Vagina (tissue), 2 donors: ENCODE measurements at regions not wholly inside any gene's neighbourhood (a gene's known extent, or its start where the extent isn't known, plus 50 kb on each side); places are given as distances from the start of the nearest gene placed in this dataset.

ENCODE experiments used
- CTCF ChIP-seq, 3 experiments: fragments of 450-650 bp in 2 of 3; fragments of 200-600 bp in 1 of 3; sonication (generic) in 1 of 3; IDR thresholded peaks; one replicate each; pipeline ENCODE4 v1.5.1; 2017 to 2019; ENCODE audit warnings: antibody characterized with exemption in 3 of 3, mild to moderate bottlenecking in 2 of 3, moderate library complexity in 2 of 3
- POLR2A ChIP-seq, 2 donors: fragments of 450-650 bp; IDR thresholded peaks; one replicate each; pipeline ENCODE4 v1.6.1; 2017; ENCODE audit warnings: antibody characterized with exemption in 2 of 2, mild to moderate bottlenecking in 2 of 2, moderate library complexity in 2 of 2
- POLR2AphosphoS5 ChIP-seq, 2 donors: sonication (generic); formaldehyde crosslinking; IDR thresholded peaks; one replicate each; pipeline ENCODE4 v1.9.0; 2017; ENCODE audit warnings: antibody characterized with exemption in 2 of 2, mild to moderate bottlenecking in 2 of 2, low read depth in 1 of 2; ENCODE audit not compliant: insufficient read depth in 1 of 2

GRCh38 chr12:58066296-58066695 is 124.9 kb downstream of the ATP23 start:
- TF ChIP-seq CTCF (IDR thresholded peaks at IDR 0.05) (no peak), POLR2AphosphoS5 (IDR thresholded peaks at IDR 0.05; ENCODE audit: insufficient read depth in 1 of 2, low read depth in 1 of 2) (no peak), POLR2A (IDR thresholded peaks at IDR 0.05) (no peak)
